GM21825 (cell line): ENCODE measurements at regions not wholly inside any gene's neighbourhood (a gene's known extent, or its start where the extent isn't known, plus 50 kb on each side); places are given as distances from the start of the nearest gene placed in this dataset.

ENCODE experiments used
- ATAC-seq: cut with Tn5 transposase; IDR thresholded peaks from one replicate; pipeline ENCODE4 v1.9.1; 2021; ENCODE audit warnings: mild to moderate bottlenecking, moderate library complexity; ENCODE audit not compliant: unreplicated experiment

DNA sequence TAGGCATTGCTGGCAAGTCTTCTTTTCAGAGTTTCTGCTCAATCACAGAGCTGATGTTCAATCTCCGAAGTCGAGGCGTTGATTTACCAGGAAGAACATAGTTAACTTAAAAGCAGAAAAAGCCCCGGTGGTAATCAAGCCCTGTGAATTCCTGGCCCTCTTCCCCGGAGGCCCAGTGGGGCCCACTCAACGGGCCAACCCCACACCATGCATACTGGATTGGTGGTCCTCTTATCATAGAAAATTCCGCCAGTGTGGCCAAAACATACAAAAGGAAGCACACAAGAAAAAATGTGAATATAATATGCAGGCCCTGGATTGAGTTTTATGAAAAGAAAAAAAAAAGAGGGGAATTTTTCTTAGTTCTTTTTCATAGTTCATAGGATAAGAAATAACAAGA is 873.0 kb upstream of the NR2F2 start:
- no peak for ATAC-seq

DNA sequence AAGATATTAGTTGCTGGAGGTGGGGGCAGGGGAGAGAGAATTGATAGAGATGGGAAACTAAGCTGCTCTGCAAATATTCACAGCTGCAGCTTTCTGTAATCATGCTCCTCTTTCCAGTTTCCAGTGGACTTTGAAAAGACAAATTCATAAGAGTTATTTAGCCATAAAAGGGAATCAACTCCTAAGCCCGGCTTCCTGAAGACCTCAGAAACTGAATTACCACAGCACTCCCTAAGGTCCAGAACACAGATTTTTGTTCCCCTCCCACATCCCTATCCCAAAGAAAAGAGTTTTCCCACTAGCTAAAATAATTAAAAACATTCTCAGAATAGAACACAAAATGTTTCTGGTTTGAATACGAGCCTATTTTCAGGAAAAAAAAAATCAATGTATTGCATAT is 871.8 kb upstream of the NR2F2 start:
- no peak for ATAC-seq

DNA sequence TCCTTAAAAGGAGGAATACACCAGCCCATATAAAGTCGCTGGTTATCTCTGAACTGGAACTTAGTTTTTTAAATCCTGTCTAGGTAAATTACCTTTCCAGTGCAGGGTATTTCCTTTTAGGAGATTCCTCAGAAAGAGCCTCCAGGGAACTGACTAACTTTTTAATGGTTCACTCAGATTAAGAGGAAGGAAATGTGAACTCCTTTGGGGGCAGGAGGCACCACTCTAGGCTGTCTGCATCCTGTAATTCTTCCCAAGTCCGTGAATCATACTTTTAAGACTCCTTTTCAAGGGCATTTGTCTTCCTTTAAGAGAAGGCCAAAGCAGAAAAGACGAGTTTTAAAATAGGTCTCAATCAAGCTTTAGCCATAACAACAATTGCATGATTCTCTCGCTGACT is 871.2 kb upstream of the NR2F2 start:
- no peak for ATAC-seq

GRCh38 chr15:95464509-95464908 is 866.0 kb upstream of the NR2F2 start:
- no peak for ATAC-seq

DNA sequence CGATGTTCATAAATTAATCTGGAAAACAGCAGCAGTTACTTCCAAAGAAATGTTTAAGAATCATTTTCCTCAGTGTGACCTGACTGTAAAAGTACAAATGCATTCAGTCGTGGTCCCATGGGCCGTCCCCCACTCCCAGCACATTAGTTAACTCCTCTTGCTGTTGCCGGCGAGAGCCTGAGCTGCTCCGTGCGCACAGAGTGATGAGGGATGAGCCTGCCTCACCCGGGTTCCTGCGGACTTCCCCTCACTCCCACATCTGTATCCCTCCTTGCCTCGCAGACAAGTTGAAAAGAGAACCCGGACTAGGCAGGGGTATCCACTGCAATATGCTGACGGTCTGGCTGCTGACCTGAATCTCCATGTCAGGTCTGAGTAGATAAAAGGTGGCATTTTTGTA is 861.7 kb upstream of the NR2F2 start:
- no peak for ATAC-seq

DNA sequence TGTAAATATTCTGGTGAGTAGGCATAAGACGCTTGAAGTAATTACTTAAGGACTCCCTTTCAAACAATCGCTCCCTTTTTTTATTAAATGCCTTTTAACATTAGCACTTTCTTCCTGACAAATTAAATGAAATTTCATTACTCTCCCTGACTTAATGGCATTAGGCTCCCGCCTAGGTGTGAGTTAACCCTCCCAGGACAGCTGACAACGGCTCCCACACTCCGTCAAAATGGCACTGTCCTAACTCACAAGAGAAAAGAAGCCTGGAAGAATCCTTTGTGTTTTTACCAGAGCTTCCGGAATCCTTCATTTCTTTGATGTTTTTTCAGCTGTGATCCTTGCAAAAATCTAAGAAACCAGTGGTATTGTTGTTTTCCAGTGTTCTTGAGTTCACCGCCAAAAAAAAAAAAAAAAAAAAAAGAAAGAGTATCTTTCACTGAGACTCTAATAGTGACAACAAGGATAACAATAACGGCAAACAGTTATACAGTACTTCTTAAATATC is 861.0 kb upstream of the NR2F2 start:
- no peak for ATAC-seq

DNA sequence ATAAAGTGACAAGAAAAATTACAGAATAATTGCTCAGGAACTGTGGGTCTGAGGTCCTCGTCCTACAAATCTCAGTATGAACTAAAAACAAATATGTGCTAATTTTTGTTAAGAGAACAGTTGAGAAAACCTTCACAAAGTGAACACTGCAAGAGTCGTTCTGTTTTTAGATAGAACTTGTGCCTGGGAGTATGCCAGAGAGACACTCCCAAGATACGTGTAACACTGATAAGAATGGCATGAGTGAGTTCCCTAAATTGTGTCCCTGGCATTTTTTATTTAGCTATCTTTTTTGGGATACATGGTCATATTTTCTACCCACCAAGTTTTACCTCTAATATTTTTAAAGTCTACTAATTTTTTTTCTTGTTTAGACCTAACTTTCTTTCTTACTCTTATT is 860.0 kb upstream of the NR2F2 start:
- no peak for ATAC-seq

DNA sequence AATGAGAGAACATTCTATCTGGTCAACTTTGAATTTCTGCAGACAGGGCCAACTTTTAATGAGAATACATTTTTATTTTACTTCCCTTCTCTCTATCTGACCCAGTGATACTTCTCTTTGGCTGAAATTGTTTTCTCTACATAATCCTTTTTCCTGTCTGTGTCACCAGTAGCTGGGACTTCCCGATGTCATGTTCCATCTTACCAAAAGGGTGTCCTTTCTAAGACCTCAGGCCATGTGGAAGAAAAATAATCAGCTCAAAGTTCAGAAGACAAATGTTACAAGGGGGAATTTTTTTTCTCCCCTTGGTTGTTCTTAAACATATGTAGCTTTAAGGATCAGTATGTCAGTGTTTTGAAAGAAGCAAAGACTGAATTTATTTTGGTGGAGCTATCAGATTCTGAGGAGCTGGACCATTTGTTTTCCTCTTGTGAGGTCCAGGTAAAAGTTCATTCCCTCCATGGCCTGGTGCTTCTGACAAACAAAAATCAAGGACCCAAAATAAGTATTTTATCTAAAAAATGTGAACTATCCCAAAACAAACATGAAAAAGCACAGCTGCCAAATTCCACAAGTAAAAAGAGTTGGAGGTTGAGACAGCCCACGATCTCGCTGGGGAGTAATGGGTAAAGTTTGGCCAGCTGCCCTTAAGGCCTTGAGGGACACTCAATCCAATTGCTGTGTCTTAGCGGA is 859.4 kb upstream of the NR2F2 start:
- no peak for ATAC-seq

DNA sequence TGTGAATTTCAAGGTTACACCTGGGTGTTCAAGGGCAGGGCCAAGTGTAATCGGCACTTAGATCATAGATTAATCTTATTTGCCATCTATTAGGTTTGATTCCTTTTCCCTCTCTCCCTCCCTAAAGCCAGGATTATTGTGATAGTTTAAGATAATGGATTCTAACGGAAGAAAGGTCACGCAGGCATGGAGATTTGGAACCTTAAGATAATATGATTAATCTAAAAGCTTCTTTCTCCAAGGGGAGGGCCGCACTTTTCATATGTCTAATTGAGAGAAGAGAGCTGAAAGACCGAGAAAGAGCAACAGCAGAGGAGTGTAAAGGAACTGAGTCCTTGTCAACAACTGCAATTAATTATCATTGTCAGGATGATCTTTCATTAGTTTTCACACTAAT is 858.8 kb upstream of the NR2F2 start:
- ATAC-seq = no peak

DNA sequence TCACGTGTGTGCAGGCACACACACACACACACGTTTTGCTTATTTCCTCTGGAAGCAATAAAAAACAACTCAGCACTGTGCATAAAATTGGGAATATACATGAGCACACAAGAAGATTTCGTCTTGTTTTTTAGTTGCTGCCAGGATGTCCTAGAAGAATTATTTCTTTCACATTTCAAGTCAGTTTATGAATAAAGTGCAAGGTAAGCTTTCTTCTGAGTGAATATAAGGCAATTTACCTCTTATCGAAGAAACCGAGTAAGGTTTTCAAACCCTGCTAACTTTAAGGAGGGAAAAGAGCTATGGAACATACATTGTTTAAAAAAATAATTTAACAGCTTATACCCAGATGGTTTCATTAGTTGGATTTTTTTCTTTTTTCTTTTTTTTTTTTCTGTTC is 855.4 kb upstream of the NR2F2 start:
- ATAC-seq = no peak

DNA sequence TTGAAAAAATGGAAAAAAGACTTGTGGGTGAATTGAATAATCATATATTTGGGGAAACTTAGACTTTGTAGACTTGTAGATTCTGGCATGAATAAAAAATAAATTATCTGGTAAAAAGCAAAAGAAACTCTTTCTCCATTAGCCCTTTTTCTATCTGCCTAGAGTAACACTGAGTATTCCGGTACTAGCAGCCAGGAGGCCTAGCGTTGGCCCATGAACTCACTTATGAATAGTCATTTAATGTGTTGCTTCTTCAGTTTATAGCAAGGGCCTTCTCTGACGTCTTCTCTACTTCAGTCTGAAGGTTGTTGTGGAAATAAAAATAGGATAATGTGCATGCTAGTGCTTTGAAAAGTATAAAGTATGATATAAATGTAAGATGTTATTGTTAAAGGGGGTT is 851.2 kb upstream of the NR2F2 start:
- ATAC-seq = no peak

DNA sequence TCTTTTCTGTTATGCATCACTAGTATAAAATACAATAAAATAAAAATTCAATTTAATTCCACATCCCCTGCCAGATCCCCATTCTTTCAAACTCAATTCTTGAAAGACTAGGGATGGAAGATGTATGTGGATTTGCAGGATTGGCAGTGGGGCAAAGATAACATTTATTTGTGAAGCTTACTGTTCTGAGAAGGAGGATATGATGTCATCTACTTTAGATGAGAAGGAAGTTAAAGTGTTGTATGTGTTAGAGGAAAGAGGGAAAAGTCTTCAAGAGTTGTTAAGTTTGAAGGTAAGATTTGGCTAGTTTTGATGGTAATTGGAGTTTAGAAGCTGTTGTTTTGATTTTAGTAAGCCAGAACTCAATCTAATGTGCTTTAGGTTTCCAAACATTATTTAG is 845.1 kb upstream of the NR2F2 start:
- no peak for ATAC-seq

- no peak for ATAC-seq
Measured at GRCh38 chr15:95486224-95486623, 844.3 kb upstream of the NR2F2 start.

- no peak for ATAC-seq
Measured at GRCh38 chr15:95489103-95489502, 841.4 kb upstream of the NR2F2 start.

DNA sequence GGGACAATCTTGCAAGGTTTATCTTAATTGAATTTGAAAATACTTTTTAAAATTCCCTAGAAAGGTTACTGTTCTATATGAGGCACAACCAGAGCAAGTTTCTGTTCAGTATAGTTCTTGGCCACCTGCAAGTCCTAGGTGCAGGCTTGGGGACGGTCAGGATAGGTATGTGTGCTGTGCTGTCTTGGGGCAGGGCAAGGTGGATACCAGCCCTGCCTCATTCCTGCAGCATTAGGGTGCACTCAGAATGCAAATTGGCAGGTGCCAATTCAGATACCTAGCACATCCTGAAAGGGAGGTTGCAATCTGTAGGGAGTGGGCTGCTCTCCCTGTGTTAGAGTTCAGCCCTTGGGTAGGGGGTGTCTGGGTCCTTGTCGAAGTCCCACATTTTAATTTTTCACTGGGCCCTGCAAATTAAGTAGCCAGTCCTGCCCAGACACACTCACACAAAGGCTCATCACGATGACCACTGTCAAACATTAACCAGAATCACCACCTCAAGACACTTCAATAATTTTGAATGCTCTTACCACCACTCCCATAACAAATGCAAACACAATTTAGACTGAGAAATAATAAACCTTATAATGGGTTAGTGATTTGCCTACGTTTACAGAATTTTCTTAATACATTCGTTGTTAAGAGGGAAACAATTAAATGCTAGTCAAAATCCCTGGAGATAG is 838.0 kb upstream of the NR2F2 start:
- ATAC-seq = no peak

GRCh38 chr15:95494971-95495541 is 835.4 kb upstream of the NR2F2 start:
- no peak for ATAC-seq

DNA sequence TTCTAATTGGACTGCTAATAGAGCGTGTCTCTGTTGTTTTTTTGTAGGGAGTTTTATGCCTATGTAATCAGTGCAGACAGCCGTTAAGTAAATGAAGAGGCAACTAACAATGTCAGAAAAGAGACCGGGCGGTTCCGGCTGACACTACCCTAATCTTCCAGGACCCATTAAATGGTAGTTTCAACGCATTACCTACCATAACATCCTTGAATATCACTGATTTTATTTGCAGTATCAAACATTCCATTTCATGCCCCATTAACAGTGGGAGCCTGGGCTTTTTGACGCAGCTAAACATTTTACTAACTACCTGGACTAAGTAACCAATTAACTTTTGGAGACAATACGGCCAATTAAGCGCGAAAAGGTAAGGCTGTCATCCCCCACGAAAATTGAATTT is 832.9 kb upstream of the NR2F2 start:
- no peak for ATAC-seq

- ATAC-seq = no peak
Measured at GRCh38 chr15:95498961-95499360, 831.5 kb upstream of the NR2F2 start.

DNA sequence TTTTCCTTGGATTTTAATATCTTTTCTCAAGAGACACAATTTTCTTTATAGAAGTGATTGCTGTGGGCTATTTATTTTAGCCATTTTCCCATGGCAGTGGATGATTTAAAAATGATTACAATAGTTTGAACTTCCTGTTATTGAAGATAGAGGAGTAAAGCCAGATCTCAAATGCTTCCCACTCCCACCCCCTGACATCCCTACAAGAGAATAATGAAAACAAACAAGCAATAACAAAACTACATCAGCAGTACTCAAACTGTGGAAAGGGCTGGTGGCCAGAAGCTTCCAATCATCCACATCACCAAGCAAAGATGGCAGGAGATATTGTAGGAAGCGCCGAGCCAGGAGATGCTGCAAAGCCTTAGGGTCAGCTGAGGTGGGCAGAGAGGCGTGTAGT is 831.1 kb upstream of the NR2F2 start:
- ATAC-seq = no peak

DNA sequence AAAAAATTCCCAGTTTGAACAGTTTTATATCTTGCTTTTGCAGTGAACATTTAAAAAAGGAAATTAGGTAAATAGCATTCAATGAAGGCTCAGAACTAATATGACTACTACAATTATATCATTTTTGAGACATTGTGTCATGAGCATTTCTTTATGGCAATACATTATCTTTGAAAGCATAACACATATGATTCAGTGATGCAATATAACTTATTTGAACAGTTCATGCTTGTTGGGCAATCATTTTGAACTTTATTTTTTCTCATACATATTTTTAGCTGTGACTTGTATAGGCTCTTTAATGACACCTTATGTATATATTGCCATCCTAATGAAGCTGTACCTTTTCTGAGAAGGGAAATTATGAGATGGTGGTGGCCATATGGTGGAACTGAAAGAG is 828.6 kb upstream of the NR2F2 start:
- ATAC-seq = no peak

DNA sequence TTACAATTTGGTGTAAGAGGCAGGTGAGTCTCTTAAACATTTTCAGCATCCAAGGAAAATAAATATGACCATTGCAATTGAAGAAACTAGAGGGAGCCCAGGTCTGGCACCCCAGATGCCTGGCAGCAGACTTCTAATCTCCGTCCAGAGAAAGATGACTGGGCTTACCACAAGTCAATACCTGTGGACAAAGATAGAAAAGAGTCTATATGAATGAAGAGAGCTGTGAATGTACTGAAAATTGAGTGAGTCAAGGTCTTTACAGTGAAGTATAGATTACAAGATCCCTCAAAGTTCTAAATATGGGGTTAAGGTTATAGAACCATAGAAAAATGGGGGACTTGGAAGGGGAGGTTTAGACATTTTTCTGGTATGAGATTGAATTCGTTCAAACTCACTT is 827.4 kb upstream of the NR2F2 start:
- ATAC-seq = no peak

DNA sequence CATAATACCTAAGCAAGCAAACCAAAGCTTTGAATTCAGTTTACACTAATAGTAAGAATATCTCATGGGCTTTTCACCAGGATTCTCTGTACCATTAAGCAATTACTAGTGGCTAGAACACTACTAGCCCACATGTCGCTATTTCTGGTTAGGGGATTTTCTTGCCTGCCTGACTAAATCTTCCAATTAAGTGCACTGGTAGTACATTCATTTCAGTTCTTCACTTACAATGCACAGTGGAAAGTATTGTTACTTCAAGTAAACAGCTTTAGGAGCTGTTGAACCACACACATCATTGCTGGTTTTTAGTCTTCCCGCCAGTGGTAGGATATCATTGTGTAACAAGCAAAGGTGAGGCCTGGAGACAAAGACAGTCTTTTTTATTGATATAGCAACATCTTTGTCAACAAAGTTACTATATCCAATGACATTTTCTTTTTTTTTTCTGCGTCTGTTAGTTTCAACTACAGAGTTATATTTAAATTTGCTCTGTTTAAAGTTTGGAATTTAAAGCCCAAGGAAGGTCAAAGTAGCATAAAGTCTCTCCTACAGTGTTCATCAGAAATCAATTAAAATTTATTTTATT is 826.8 kb upstream of the NR2F2 start:
- ATAC-seq = no peak
